HFFc6 (cell line): ENCODE measurements at regions not wholly inside any gene's neighbourhood (a gene's known extent, or its start where the extent isn't known, plus 50 kb on each side); places are given as distances from the start of the nearest gene placed in this dataset.

ENCODE experiments used
- DNase-seq: peaks from one replicate; pipeline ENCODE4 v3.0.0-alpha.2; 2018
- H3K27ac Mint-ChIP-seq: 2 replicates; pipeline ENCODE4 v1.8.0; 2020; ENCODE audit warnings: mild to moderate bottlenecking, mixed read lengths
- H3K27me3 Mint-ChIP-seq: 2 replicates; pipeline ENCODE4 v1.8.0; 2021; ENCODE audit warnings: mild to moderate bottlenecking, moderate library complexity, mixed read lengths; ENCODE audit not compliant: insufficient read depth
- H3K36me3 Mint-ChIP-seq: 2 replicates; pipeline ENCODE4 v1.8.0; 2021; ENCODE audit warnings: low read depth, mixed read lengths
- H3K4me1 Mint-ChIP-seq: 2 replicates; pipeline ENCODE4 v1.8.0; 2020; ENCODE audit warnings: low read depth, mixed read lengths
- H3K4me3 Mint-ChIP-seq: 2 replicates; pipeline ENCODE4 v1.8.0; 2020; ENCODE audit warnings: mild to moderate bottlenecking, moderate library complexity, mixed read lengths
- H3K9me3 Mint-ChIP-seq: 2 replicates; pipeline ENCODE4 v1.8.0; 2020; ENCODE audit warnings: mild to moderate bottlenecking, mixed read lengths
- CTCF ChIP-seq: fragments of 200-600 bp; sonication (generic); IDR thresholded peaks from 2 replicates; pipeline ENCODE4 v1.5.0; 2021; ENCODE audit warnings: antibody characterized with exemption, mild to moderate bottlenecking

GRCh38 chr11:25886036-25886435, 445.9 kb upstream of the ANO3 start:
- DNase-seq = no peak
- H3K9me3 Mint-ChIP-seq = peaks cover 38% of the 10 kb centered on the region
- no peak for TF ChIP-seq CTCF
- H3K36me3 Mint-ChIP-seq = no peaks in the 10 kb centered on the region
- no peak overlapping the region for H3K27ac Mint-ChIP-seq
- H3K4me3 Mint-ChIP-seq = no peak overlapping the region
- no peaks in the 10 kb centered on the region; the same call in 1 of the 2 replicates for H3K27me3 Mint-ChIP-seq
- no peaks in the 10 kb centered on the region for H3K4me1 Mint-ChIP-seq

GRCh38 chr11:25890626-25891260, 441.2 kb upstream of the ANO3 start:
- no peaks in the 10 kb centered on the region; the same call in 1 of the 2 replicates for H3K27me3 Mint-ChIP-seq
- H3K36me3 Mint-ChIP-seq = no peaks in the 10 kb centered on the region
- H3K4me3 Mint-ChIP-seq = no peak overlapping the region
- H3K9me3 Mint-ChIP-seq = peaks cover 39% of the 10 kb centered on the region
- H3K27ac Mint-ChIP-seq = no peak overlapping the region
- H3K4me1 Mint-ChIP-seq = no peaks in the 10 kb centered on the region
- no peak for TF ChIP-seq CTCF
- DNase-seq = no peak

- TF ChIP-seq CTCF = no peak
- Mint-ChIP-seq H3K27me3 (no peaks in the 10 kb centered on the region), H3K4me1 (no peaks in the 10 kb centered on the region), H3K36me3 (no peaks in the 10 kb centered on the region), H3K4me3 (no peak overlapping the region), H3K9me3 (peaks cover 38% of the 10 kb centered on the region), H3K27ac (no peak overlapping the region)
- no peak for DNase-seq
Observed at GRCh38 chr11:25891960-25892359, 440.0 kb upstream of the ANO3 start.

- H3K4me3 Mint-ChIP-seq = no peak overlapping the region
- no peak for TF ChIP-seq CTCF
- H3K27ac Mint-ChIP-seq = no peak overlapping the region
- H3K27me3 Mint-ChIP-seq = peaks cover 1% of the 10 kb centered on the region; the same call in 1 of the 2 replicates
- H3K36me3 Mint-ChIP-seq = no peaks in the 10 kb centered on the region
- peaks cover 17% of the 10 kb centered on the region for H3K9me3 Mint-ChIP-seq
- no peak for DNase-seq
- H3K4me1 Mint-ChIP-seq = no peaks in the 10 kb centered on the region
Observed at GRCh38 chr11:25899617-25900160, 432.2 kb upstream of the ANO3 start.

GRCh38 chr11:25900814-25901213, 431.1 kb upstream of the ANO3 start:
- peaks cover 26% of the 10 kb centered on the region for H3K9me3 Mint-ChIP-seq
- H3K27ac Mint-ChIP-seq = no peak overlapping the region
- H3K4me1 Mint-ChIP-seq = no peaks in the 10 kb centered on the region
- peaks cover 1% of the 10 kb centered on the region; the same call in 1 of the 2 replicates for H3K27me3 Mint-ChIP-seq
- no peak for DNase-seq
- H3K36me3 Mint-ChIP-seq = no peaks in the 10 kb centered on the region
- no peak for TF ChIP-seq CTCF
- H3K4me3 Mint-ChIP-seq = no peak overlapping the region
